CD4-positive, alpha-beta T cell treated with Interleukin-15 for 4 hours (primary cell): ENCODE measurements at regions not wholly inside any gene's neighbourhood (a gene's known extent, or its start where the extent isn't known, plus 50 kb on each side); places are given as distances from the start of the nearest gene placed in this dataset.

Experiments used
- DNase-seq: peaks from one replicate; pipeline ENCODE4 v3.0.0-alpha.2; 2020; ENCODE audit warnings: low spot score

GRCh38 chr16:86198206-86199118, 299.5 kb downstream of the IRF8 start:
- no peak for DNase-seq

DNA sequence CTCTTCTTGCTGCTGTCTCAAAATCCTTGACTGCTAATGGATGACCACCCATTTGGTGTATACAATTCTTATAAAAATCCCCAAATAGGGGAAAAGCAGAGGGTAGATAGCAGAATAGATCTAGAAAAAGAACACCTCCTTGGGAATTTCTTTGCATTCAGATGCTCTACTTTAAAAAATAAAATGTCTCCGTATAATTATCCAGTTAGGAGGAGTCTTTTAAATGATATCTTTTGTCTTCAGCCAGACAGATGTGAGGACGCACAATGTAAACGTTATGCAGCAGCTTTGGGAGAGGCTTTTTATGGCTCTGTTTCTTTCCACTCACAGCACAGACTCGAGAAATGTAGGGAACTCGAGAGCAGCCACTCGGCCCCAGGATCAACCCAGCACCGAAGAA, 300.2 kb downstream of the IRF8 start:
- DNase-seq, result no peak

- no peak for DNase-seq
Observed at GRCh38 chr16:86199871-86200695, 301.1 kb downstream of the IRF8 start.

GRCh38 chr16:86200722-86201121, 301.8 kb downstream of the IRF8 start:
- no peak for DNase-seq

DNA sequence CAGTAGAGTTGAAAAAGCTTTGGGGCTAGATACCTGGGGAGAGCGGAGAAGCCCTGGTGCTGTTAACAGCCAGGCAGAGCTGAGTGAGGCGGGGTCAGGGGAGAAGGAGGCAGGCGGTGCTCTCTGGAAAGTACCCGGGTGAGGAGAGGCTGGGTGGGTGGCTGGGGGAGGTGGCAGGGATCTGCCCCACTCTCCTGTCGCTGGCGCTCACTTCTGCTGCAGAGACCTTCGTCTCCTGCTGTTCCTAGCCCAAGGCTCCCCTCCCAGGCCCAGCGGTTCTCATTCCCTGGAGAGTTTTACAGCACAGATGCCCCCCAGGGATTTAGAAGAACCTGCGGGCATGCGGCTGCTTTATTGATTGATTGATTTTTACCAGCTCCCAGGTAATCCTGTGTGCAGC, 302.8 kb downstream of the IRF8 start:
- DNase-seq, result no peak

DNA sequence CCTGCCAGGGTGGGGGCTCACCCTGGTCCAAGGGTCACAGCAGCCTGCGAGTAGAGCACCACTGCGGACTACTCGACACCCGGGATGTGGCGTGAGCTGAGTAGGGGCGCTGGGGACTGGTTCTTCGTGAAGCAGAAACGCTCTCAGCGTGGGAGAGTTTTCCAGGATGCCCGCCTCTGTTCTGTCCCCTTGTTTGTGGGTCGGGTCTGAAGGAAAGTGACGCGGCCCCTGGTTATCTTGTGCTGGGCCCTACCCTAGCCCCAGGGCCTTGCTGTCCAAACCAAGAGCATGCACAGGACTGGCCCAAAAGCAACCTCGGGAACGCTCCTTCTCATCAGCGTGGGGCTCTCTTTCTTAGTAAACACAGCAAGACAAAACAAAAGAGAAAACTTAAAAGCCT, 303.3 kb downstream of the IRF8 start:
- DNase-seq, result no peak

DNA sequence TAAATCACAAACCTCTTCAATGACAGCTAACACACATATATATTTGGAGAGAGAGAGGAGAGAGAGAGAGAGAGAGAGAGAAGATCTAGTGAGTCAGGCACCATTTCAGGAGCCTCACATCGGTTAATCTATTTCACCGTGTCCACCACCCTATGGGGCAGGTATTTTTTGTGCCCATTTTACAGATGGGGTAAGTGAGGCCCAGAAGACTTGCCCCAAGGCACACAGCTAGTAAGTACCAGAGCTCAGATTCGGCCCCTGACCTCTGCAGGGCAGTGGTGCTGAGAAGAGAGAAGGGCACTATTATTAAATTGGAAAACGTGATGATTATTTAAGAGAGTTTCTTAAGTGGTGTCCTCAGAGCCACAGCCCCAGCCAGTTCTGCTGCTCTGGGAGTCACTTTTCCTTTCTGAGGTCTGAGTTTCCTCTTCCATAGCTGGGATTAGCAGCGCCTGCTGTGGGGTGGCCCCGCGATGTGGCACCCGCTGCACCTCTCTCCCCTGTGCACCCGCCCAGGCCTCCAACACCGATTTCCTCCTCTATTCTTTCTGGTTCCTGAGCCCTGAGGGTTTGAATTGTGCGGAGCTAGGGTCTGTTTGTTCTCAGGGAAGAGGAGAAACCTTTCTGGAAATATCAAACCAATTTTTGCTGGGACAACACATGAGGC, 303.9 kb downstream of the IRF8 start:
- DNase-seq, result no peak

DNA sequence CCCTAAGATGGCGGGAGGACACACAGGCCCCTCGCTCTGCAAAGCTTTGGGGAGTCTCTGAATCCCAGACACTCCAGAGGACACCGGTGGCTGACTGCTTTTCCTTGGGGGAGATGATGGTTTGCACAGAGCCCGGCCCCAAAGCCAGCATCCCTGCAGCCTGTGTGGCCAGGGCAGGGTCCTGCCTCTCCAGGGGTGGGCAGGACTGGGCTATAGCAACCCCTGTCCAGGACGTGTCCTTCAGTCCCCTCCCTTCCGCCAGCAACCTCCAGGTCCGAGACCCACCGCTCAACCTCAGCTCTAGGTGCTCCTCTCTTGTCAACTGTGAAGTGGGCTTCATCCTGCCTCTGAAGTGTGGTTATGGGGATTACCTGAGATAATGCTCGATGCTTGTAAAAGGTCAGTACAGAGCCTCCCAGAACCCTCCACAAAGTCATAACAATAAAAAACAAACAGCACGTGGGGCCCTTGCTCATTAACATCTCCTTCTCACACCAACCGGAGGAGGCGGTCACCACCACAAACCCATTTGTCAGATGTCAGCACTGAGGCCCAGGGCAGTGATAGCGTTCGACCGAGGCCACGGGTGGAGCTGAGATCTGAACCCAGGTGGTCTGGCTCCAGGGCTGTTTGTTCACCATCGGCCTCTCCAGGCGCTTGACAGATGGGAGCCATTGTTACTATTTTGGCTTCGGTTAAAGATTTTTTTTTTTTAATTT, 304.8 kb downstream of the IRF8 start:
- no peak for DNase-seq

DNA sequence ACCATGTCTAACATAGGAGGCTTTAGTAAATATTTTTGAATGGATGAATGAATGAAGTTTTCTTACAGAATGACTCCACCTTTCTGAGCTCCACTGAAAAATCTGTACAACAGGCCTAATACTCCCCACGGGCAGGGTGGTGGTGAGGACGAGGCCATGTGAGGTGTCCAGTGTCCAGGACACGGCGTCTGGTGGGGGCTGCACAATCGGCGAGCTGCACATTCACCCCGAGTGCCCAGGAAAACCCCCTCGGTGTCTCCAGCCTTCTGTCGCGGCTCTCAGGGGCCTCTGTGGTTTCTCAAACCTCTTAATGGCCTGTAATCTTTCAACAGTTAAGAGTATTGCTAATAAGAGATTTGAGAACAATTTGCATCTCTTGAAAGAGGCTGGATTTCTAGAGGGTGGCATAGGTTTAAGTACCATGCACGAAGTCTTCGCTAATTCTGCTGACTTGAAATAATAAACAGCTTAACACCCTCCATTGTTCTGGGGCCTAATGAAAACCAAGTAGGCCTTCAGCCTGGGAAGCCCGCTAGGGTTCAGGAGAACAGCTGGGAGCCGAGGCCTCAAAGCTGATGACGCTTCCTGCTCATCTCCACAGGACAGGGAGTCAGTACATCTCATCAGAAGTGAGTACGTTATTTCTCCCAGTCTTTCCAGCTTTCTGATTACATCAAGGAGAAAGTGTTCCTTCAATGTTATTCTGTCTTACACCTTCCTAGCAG, 304.6 kb upstream of the FOXF1 start:
- DNase-seq, result no peak

- DNase-seq, result no peak
Observed at GRCh38 chr16:86207350-86207749, 303.0 kb upstream of the FOXF1 start.

DNA sequence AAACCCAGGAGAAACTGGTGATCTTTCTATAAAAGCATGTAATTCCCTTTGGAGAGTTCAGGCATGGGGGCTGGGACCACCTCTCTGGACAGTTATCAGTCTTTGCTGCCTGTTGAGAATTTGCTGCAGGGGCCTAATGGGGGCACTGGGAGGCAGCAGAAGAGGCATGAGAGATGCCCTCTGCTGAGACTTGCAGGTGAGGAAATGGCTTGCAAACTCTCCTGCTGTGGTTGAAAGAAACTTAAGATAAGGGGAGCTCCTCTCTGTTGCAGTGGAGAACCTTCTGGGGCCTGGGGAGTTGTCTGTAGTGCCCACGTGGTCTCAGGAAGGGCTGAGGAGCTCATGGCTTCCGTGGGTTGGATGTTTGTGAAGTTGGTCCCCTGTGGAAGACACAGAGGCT, 301.1 kb upstream of the FOXF1 start:
- DNase-seq, result no peak

DNA sequence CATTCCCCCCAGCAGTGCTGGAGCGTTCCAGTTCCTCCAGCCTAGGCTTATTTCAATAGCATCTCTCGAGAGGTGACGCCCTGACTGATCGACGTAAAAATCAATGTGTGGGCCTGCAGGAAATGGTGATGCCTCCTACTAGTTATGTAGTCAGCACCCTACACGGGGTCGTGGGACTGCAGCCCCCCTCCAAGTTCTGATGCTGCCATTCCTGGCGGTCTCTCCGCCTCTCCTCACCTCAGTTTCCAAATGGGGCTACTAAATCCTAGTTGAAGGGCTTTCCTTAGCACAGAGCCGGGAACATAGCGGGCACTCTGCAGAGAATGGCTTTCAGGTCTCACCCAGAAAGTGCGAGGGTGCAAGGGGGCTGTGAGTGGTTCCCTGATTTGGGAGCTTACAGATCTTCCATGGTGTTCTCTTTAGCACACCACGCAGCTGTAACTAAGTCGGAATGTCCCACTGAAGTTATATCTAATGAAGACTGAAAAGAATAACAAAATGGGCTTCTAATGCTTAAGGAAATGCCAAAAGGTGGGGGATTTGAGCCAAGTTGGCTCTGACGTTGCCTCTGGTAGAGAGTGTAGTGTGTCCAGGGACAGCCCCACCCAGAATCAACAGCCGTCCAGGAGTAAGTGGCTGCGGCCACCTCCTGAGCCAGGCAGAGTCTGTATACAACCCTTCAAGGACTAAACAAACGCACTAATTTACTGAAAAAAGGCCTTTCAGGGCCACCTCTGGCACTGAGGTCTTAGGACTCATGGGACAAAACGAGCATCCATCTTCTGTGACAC, 299.7 kb upstream of the FOXF1 start:
- DNase-seq, result no peak

DNA sequence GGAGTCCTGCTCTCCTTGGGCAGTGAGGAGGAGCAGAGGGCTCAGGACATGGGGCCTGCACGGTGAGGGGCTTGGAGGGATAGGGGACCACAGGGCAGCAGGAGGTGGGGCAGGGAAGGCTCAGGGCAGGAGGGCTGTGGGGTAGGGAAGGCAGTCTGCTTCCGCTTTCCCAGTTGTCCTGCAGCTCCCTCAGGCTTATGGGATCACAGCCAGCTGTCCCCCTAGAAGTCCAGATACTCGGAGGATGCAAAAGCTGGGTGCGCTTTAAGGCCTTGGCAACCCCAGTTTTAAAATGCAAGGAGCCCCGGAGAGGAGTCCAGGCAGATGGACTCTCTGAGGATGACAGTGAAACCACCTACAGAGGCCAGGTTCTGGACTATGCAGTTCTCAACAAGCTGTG, 299.1 kb upstream of the FOXF1 start:
- DNase-seq, result no peak

DNA sequence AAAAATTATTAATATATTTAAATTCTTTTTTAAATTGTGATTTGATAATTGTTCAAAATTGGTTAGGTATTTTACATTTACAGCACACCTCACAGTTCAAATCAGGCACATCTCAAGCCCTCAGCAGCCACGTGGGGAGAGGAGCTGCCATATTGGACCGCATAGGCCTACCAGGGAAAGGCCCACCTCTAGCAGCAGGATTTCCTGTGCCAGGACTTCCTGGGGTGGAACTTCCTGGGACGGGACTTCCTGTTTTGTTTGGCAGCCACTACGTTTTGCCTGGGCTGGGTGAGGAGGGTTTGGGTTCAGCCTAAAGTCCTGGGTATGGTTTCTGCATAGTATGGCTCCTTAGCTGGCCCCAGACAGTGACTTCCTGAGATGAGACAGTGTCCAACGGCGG, 298.5 kb upstream of the FOXF1 start:
- no peak for DNase-seq

DNA sequence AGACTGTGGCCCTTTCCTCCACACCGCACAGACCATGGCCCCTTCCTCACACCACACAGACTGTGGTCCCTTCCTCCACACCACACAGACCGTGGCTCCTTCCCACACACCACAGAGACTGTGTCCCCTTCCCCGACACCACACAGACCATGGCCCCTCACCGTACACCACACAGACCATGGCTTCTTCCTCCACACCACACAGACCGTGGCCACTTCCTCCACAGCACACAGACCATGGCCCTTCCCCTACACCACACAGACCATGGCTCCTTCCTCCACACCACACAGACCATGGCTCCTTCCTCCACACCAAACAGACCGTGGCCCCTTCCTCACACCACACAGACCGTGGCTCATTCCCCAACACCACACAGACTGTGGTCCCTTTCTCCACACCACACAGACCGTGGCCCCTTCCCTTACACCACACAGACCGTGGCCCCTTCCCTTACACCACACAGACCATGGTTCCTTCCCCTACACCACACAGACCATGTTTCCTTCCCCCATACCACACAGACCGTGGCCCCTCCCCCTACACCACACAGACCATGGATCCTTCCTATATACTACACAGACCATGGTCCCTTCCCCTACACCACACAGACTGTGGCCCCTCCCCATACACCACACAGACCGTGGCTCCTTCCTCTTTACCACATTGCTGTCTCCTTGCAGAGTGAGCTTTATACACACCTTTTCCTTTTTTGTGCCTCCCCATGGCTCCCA, 297.5 kb upstream of the FOXF1 start:
- DNase-seq, result no peak

DNA sequence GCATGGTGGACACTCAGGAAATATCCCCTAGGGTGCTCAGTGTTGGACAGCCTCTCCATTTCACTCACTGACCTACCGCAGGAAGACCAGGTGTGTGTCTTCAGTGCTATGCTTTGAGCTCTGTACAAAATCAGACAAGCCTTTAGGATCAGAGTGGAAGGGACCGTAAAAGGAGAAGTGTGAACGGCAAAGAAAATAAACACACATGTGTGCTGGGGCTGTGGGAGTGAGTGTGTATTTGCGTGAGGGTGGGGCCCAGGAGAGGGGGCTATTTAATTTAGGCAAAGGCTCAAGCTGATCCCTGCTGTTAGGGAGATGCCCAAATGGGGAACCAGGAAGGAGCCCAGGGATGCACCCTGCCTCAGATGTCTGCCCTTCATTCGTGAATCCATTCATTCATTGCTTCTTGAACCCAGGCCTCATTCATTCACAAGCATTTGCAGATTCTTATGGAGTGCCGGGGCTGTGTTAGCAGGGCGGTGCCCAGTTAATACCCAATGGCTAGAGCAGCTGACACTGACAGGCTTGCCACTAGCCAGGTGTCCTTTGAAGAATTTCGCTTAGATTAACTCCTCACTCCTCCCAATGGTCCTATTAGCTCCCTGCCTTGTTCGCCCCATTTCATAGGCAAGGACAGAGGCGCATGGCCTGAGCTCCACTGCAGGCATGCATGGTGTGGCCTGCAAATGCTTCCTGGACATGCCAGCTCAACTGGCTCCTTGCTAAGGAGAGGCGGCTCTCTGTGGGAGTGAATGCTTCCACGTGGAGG, 296.7 kb upstream of the FOXF1 start:
- DNase-seq, result no peak

DNA sequence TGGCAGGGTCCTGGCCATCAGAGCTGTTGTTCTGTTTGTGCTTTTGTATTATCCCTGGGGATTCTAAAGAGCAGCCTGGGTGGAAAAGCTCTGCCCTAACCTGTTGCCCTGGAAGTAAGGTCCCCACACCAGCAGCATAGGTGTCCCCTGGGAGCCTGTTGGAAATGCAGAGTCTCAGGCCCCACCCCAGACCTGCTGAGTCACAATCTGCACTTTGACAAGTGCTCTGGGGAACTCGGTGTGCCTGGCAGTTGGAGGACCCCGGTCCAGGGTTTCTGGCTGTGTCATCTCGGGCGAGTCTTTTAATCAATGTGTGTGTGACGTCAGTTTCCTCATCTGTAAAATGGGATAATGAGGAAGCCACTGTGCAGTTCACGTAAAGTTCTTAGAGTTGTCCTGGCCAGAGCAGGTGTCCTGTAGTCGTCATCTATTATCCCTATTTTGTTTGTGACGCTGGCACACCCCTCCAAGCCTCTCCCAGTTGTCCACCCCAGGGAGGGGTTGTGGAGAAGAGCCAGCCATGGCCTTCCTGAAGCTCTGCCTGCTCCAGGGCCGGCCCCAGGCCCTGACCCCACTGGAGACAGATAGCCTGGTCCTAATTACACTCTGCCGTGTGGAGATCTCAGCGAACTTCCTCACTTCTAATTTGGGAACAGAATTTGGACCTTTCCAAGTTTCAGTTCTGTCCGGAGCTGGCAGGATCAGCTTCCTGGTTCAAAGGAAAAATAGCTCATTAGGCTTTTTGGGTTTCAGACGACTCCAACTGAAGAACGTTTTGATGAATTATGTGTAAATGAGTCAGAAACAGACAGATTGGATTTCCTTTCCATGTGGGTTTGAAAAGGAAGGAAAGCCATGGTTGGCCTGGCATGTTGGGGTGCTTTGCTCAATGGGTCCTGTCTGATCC, 295.7 kb upstream of the FOXF1 start:
- DNase-seq, result no peak
